ENCODE measurements at regions not wholly inside any gene's neighbourhood (a gene's known extent, or its start where the extent isn't known, plus 50 kb on each side); places are given as distances from the start of the nearest gene placed in this dataset.

DNA sequence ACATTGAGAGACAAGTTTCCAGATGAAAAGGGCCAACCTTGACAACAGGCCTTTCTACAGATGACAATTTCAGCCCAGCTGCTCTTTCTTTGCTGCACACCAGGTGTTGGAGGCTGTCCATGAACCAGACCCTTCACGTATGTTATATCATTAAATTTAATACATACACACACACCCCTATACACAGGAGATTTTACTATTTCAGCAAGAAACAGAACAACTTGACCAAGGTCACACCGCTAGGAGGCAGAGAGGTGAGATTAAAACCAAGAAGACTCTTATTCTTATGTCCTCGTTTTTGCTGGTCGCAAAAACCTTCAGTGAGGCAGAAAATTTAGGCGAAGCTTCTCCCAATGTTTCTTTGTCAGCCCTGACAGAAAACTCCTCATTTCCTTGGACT lies 1585.9 kb downstream of the AACS start:
- no peak for DNase-seq (ENCODE audit: low spot score, unreplicated experiment)
- Mint-ChIP-seq H3K27ac (no peak overlapping the region), H3K27me3 (peaks cover 7% of the 10 kb centered on the region), H3K36me3 (ENCODE audit: insufficient read depth) (no peaks in the 10 kb centered on the region), H3K4me3 (ENCODE audit: low read depth) (no peak overlapping the region), H3K4me1 (ENCODE audit: low read depth) (peaks cover 3% of the 10 kb centered on the region), H3K9me3 (ENCODE audit: low read depth) (no peaks in the 10 kb centered on the region)
- TF ChIP-seq, protein P1, sequence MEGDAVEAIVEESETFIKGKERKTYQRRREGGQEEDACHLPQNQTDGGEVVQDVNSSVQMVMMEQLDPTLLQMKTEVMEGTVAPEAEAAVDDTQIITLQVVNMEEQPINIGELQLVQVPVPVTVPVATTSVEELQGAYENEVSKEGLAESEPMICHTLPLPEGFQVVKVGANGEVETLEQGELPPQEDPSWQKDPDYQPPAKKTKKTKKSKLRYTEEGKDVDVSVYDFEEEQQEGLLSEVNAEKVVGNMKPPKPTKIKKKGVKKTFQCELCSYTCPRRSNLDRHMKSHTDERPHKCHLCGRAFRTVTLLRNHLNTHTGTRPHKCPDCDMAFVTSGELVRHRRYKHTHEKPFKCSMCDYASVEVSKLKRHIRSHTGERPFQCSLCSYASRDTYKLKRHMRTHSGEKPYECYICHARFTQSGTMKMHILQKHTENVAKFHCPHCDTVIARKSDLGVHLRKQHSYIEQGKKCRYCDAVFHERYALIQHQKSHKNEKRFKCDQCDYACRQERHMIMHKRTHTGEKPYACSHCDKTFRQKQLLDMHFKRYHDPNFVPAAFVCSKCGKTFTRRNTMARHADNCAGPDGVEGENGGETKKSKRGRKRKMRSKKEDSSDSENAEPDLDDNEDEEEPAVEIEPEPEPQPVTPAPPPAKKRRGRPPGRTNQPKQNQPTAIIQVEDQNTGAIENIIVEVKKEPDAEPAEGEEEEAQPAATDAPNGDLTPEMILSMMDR (IDR thresholded peaks at IDR 0.05; ENCODE audit: unreplicated experiment): no peak

- Mint-ChIP-seq H3K9me3 (ENCODE audit: low read depth) (peaks cover 20% of the 10 kb centered on the region), H3K4me3 (ENCODE audit: low read depth) (no peak overlapping the region), H3K36me3 (ENCODE audit: insufficient read depth) (peaks cover 2% of the 10 kb centered on the region)
These were observed 1598.3 kb downstream of the AACS start for GRCh38 chr12:126663304-126664094.

DNA sequence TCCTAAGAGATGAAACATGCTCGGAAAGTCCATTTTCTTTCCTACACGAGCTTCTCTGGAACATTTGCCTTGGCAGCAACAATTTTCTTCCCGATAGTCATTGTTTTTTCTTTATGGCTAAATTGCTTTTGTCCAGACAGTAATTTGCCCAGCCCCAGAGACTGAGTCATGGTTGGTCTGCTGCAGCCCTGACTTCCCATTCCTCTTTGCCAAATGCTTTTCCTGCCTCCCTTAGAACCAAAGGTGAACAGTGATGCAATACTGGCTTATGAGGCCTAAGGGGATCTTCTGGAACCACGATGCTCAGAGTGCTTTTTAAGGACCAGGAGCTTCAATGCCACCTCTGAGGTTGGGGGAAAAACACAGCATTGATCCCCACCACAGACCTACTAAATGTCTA lies 1599.6 kb upstream of the TMEM132C start:
- peaks cover 12% of the 10 kb centered on the region for H3K4me1 Mint-ChIP-seq (ENCODE audit: low read depth)

More at GRCh38 chr12:126663304-126664094, 1598.3 kb downstream of the AACS start:
- H3K27ac Mint-ChIP-seq: no peak overlapping the region
- TF ChIP-seq, protein P1 (IDR thresholded peaks at IDR 0.05; ENCODE audit: unreplicated experiment): peak; percentile 63
- no peak for DNase-seq (ENCODE audit: low spot score, unreplicated experiment)
- H3K27me3 Mint-ChIP-seq: peaks cover 42% of the 10 kb centered on the region
- H3K4me1 Mint-ChIP-seq (ENCODE audit: low read depth): peaks cover 12% of the 10 kb centered on the region

DNA sequence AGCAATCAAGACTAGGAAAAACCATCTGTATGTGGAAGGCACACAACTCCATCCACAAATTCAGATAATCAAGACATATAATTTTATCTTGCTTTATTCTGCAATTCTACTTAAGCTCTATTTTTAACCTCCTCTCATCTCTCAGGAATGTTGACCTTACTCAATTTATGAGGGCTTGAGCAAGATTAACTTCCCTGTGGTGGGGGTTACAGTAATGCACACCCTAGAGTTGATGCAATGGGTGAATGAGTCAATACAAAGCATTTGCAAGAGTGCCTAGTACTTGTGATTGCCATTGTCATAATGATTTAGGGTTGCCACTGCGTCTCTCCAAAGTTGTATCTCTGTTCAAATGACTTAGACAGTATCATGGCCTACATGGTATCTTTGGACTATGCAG lies 1598.4 kb upstream of the TMEM132C start:
- H3K27me3 Mint-ChIP-seq: peaks cover 35% of the 10 kb centered on the region
- no peaks in the 10 kb centered on the region for H3K36me3 Mint-ChIP-seq (ENCODE audit: insufficient read depth)
- no peak for DNase-seq (ENCODE audit: low spot score, unreplicated experiment)
- H3K4me1 Mint-ChIP-seq (ENCODE audit: low read depth): peaks cover 12% of the 10 kb centered on the region
- no peak overlapping the region for H3K27ac Mint-ChIP-seq
- H3K4me3 Mint-ChIP-seq (ENCODE audit: low read depth): no peak overlapping the region
- no peaks in the 10 kb centered on the region for H3K9me3 Mint-ChIP-seq (ENCODE audit: low read depth)
- TF ChIP-seq, protein P1 (IDR thresholded peaks at IDR 0.05; ENCODE audit: unreplicated experiment): no peak

More for the DNA sequence above, 1599.6 kb upstream of the TMEM132C start:
- TF ChIP-seq, protein P1 (IDR thresholded peaks at IDR 0.05; ENCODE audit: unreplicated experiment): no peak
- Mint-ChIP-seq H3K36me3 (ENCODE audit: insufficient read depth) (peaks cover 2% of the 10 kb centered on the region), H3K27me3 (peaks cover 34% of the 10 kb centered on the region), H3K4me3 (ENCODE audit: low read depth) (no peak overlapping the region), H3K9me3 (ENCODE audit: low read depth) (peaks cover 4% of the 10 kb centered on the region), H3K27ac (no peak overlapping the region)
- no peak for DNase-seq (ENCODE audit: low spot score, unreplicated experiment)

DNA sequence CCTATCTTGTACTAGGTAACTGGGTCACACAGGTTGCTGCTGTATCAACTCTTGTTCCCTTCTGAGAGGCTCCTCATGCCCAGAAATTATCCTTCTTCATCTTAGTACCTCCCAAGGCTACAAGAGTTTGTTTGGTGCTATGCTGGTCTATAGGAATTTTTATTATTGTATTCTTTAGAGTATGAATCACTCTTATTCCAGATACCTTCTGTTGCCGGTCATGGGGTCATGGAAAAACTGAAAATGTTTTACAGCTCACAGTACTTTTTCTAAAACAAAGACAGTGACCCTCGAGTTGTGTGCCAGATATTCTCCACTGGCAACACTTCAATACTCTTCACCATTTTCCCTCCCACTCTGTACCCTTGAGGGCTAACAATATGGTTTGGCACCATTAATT lies 1598.0 kb upstream of the TMEM132C start:
- H3K27me3 Mint-ChIP-seq: peaks cover 35% of the 10 kb centered on the region
- no peaks in the 10 kb centered on the region for H3K9me3 Mint-ChIP-seq (ENCODE audit: low read depth)
- H3K4me3 Mint-ChIP-seq (ENCODE audit: low read depth): no peak overlapping the region
- peaks cover 10% of the 10 kb centered on the region for H3K4me1 Mint-ChIP-seq (ENCODE audit: low read depth)
- DNase-seq (ENCODE audit: low spot score, unreplicated experiment): no peak
- H3K36me3 Mint-ChIP-seq (ENCODE audit: insufficient read depth): no peaks in the 10 kb centered on the region
- TF ChIP-seq, protein P1 (IDR thresholded peaks at IDR 0.05; ENCODE audit: unreplicated experiment): no peak
- H3K27ac Mint-ChIP-seq: no peak overlapping the region

All from progenitor cell of endocrine pancreas (in vitro differentiated cells).